ENCODE measurements at regions not wholly inside any gene's neighbourhood (a gene's known extent, or its start where the extent isn't known, plus 50 kb on each side); places are given as distances from the start of the nearest gene placed in this dataset.

- ChIA-PET POLR2A (no interaction called here), CTCF (interaction anchor here (0.8 kb wide), 1 partner anchor 11 kb away, joined by 3 read pairs; no protein-coding TSS in a partner anchor)
- TF ChIP-seq CTCF (IDR thresholded peaks at IDR 0.05; ENCODE audit: insufficient read depth, low read length, missing control alignments): no peak
These were observed 89.5 kb upstream of the CSF3R start for GRCh38 chr1:36572142-36572715.

GRCh38 chr1:36571106-36571505, 88.4 kb upstream of the CSF3R start:
- no peak for DNase-seq (ENCODE audit: low read depth, low spot score)
- no peak overlapping the region for H3K4me3 ChIP-seq (ENCODE audit: low read depth, low read length)
- POLR2A ChIA-PET: no interaction called here
- no peak for TF ChIP-seq CTCF (IDR thresholded peaks at IDR 0.05; ENCODE audit: insufficient read depth, low read length, missing control alignments)
- CTCF ChIA-PET: no interaction called here

More at GRCh38 chr1:36572142-36572715, 89.5 kb upstream of the CSF3R start:
- DNase-seq (ENCODE audit: low read depth, low spot score): no peak
- H3K4me3 ChIP-seq (ENCODE audit: low read depth, low read length): no peak overlapping the region

- POLR2A ChIA-PET: no interaction called here
- no peak for TF ChIP-seq CTCF (IDR thresholded peaks at IDR 0.05; ENCODE audit: insufficient read depth, low read length, missing control alignments)
- CTCF ChIA-PET: no interaction called here
- no peak overlapping the region for H3K4me3 ChIP-seq (ENCODE audit: low read depth, low read length)
- DNase-seq (ENCODE audit: low read depth, low spot score): no peak
These were observed 87.9 kb upstream of the CSF3R start for GRCh38 chr1:36570478-36571060.

- DNase-seq (ENCODE audit: low read depth, low spot score): no peak
- CTCF ChIA-PET: no interaction called here
- TF ChIP-seq CTCF (IDR thresholded peaks at IDR 0.05; ENCODE audit: insufficient read depth, low read length, missing control alignments): no peak
These were observed 87.3 kb upstream of the CSF3R start for GRCh38 chr1:36570006-36570405.

GRCh38 chr1:36567601-36568341, 85.1 kb upstream of the CSF3R start:
- no peak for DNase-seq (ENCODE audit: low read depth, low spot score)
- POLR2A ChIA-PET: no interaction called here
- no peak overlapping the region for H3K4me3 ChIP-seq (ENCODE audit: low read depth, low read length)
- CTCF ChIA-PET: no interaction called here
- TF ChIP-seq CTCF (IDR thresholded peaks at IDR 0.05; ENCODE audit: insufficient read depth, low read length, missing control alignments): no peak

More at GRCh38 chr1:36570006-36570405, 87.3 kb upstream of the CSF3R start:
- no peak overlapping the region for H3K4me3 ChIP-seq (ENCODE audit: low read depth, low read length)
- POLR2A ChIA-PET: no interaction called here

Measured in AG04449 (cell line).